DOHH2 (cell line): ENCODE measurements at regions not wholly inside any gene's neighbourhood (a gene's known extent, or its start where the extent isn't known, plus 50 kb on each side); places are given as distances from the start of the nearest gene placed in this dataset.

ENCODE experiments used
- H3F3A ChIP-seq: fragments of 200-600 bp; sonication (generic), shearing (Covaris generic); 2 replicates; pipeline ENCODE4 v1.6.0; 2016; ENCODE audit warnings: antibody characterized with exemption, mild to moderate bottlenecking; ENCODE audit not compliant: control insufficient read depth, insufficient read depth
- H3K27ac ChIP-seq: fragments of 200-600 bp; sonication (generic); 2 replicates; pipeline ENCODE4 v1.5.1; 2014; ENCODE audit warnings: low read depth, mild to moderate bottlenecking, low read length, moderate library complexity
- H3K27me3 ChIP-seq: fragments of 200-600 bp; sonication (generic); 2 replicates; pipeline ENCODE4 v1.6.1; 2014; ENCODE audit warnings: mild to moderate bottlenecking, low read length, mixed read lengths; ENCODE audit not compliant: control insufficient read depth
- H3K36me3 ChIP-seq: fragments of 200-600 bp; sonication (generic); 2 replicates; pipeline ENCODE4 v1.6.1; 2014; ENCODE audit warnings: mild to moderate bottlenecking, low read length, moderate library complexity, mixed read lengths; ENCODE audit not compliant: control insufficient read depth
- H3K4me1 ChIP-seq: fragments of 200-600 bp; sonication (generic); 2 replicates; pipeline ENCODE4 v1.6.1; 2014; ENCODE audit warnings: mild to moderate bottlenecking, low read length, mixed read lengths; ENCODE audit not compliant: control insufficient read depth
- H3K4me2 ChIP-seq: fragments of 200-600 bp; sonication (generic); 2 replicates; pipeline ENCODE4 v1.6.0; 2014; ENCODE audit warnings: mild to moderate bottlenecking, low read length, moderate library complexity
- H3K4me3 ChIP-seq: fragments of 200-600 bp; sonication (generic); 2 replicates; pipeline ENCODE4 v1.5.1; 2014; ENCODE audit warnings: mild to moderate bottlenecking, low read length, mixed read lengths
- H3K79me2 ChIP-seq: fragments of 200-600 bp; sonication (generic); 2 replicates; pipeline ENCODE4 v1.6.1; 2014; ENCODE audit warnings: mild to moderate bottlenecking, low read length, mixed read lengths; ENCODE audit not compliant: control insufficient read depth
- H3K9me2 ChIP-seq: fragments of 200-600 bp; sonication (generic); replicated peaks from 2 replicates; pipeline ENCODE4 v1.6.1; 2014; ENCODE audit warnings: mild to moderate bottlenecking, low read length, mixed read lengths; ENCODE audit not compliant: control insufficient read depth
- H3K9me3 ChIP-seq: fragments of 200-600 bp; sonication (generic); 2 replicates; pipeline ENCODE4 v1.6.1; 2014; ENCODE audit warnings: antibody characterized with exemption, low read length, mixed read lengths; ENCODE audit not compliant: control insufficient read depth, insufficient read depth
- H4K20me1 ChIP-seq: fragments of 200-600 bp; sonication (generic); 2 replicates; pipeline ENCODE4 v1.6.0; 2014; ENCODE audit warnings: low read depth, mild to moderate bottlenecking, antibody characterized with exemption, low read length, moderate library complexity; ENCODE audit not compliant: control insufficient read depth, insufficient read depth
- EZH2phosphoT487 ChIP-seq: fragments of 200-600 bp; sonication (generic); IDR thresholded peaks from 2 replicates; pipeline ENCODE4 v1.6.1; 2017; ENCODE audit warnings: borderline replicate concordance, mild to moderate bottlenecking, antibody characterized with exemption, low read length, moderate library complexity, mixed read lengths
- TF ChIP-seq, protein P1 (sequence below): fragments of 200-600 bp; sonication (generic); IDR thresholded peaks from one replicate; pipeline ENCODE4 v1.5.1; 2014; ENCODE audit warnings: antibody characterized with exemption, mild to moderate bottlenecking, low read depth, low read length; ENCODE audit not compliant: poor library complexity, severe bottlenecking

DNA sequence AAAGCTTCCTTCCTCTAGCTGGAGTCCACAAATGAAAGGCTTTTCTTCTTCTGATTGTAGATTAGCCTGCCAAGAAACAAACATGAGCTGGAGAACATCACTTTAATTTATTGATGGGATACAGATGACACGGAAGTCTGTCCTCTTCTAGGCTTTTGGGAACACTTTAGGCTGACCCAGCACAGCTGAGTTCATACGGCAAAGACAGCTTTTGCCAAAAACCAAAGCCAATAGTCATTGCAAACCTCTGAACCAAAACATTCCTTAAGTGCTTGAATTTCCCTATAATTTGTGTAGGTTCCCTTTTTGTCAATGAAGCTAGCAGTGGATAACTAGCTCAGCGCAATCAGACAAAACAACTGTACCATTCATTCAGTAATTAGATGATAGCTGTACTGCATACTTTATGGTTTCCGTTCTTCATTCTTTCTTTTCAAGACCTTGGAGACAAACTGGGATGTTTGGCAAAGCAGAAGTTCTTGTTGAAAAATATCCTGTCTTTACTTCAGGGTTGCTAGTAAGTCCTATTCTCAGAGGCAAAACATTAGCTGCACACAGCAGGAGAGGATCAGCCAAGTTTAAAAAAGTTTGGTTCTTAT is 95.7 kb upstream of the SPRY2 start:
- Histone ChIP-seq H3K4me1 (no peaks in the 10 kb centered on the region), H3K4me2 (no peak overlapping the region), H3F3A (no peaks in the 10 kb centered on the region), H3K36me3 (no peaks in the 10 kb centered on the region), H3K9me3 (no peaks in the 10 kb centered on the region), H3K4me3 (no peak overlapping the region), H4K20me1 (no peaks in the 10 kb centered on the region), H3K27me3 (peaks cover 3% of the 10 kb centered on the region; the same call in 1 of the 2 replicates), H3K79me2 (no peaks in the 10 kb centered on the region), H3K27ac (no peak overlapping the region), H3K9me2 (no peaks in the 10 kb centered on the region)
- no peak for TF ChIP-seq EZH2phosphoT487
- TF ChIP-seq, protein P1, sequence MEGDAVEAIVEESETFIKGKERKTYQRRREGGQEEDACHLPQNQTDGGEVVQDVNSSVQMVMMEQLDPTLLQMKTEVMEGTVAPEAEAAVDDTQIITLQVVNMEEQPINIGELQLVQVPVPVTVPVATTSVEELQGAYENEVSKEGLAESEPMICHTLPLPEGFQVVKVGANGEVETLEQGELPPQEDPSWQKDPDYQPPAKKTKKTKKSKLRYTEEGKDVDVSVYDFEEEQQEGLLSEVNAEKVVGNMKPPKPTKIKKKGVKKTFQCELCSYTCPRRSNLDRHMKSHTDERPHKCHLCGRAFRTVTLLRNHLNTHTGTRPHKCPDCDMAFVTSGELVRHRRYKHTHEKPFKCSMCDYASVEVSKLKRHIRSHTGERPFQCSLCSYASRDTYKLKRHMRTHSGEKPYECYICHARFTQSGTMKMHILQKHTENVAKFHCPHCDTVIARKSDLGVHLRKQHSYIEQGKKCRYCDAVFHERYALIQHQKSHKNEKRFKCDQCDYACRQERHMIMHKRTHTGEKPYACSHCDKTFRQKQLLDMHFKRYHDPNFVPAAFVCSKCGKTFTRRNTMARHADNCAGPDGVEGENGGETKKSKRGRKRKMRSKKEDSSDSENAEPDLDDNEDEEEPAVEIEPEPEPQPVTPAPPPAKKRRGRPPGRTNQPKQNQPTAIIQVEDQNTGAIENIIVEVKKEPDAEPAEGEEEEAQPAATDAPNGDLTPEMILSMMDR = no peak

DNA sequence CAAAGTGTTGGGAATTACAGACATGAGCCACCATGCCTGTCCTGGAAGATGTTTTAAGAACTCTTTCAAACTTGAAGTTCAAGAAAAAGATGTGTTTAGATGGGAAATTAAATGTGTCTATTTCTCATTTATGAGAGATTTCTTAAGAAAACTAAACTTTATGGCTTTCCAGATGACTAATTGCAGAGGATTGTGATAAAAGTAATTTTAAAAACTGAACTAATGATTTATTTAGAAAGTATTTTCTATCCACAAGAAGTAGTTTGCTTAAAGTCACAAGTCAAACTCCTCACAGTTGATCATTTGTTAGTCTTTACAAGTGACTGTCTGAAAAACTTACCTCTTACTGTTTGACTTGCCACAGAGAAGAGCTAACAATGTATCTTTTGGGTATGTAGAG is 89.6 kb upstream of the SPRY2 start:
- Histone ChIP-seq H3K79me2 (no peaks in the 10 kb centered on the region), H3K9me2 (no peaks in the 10 kb centered on the region), H3K4me1 (no peaks in the 10 kb centered on the region), H3K27ac (no peak overlapping the region), H3K36me3 (no peaks in the 10 kb centered on the region), H3F3A (no peaks in the 10 kb centered on the region), H3K4me3 (no peak overlapping the region), H4K20me1 (no peaks in the 10 kb centered on the region), H3K4me2 (no peak overlapping the region), H3K27me3 (no peaks in the 10 kb centered on the region), H3K9me3 (no peaks in the 10 kb centered on the region)
- TF ChIP-seq EZH2phosphoT487 = no peak
- TF ChIP-seq, protein P1 = no peak

DNA sequence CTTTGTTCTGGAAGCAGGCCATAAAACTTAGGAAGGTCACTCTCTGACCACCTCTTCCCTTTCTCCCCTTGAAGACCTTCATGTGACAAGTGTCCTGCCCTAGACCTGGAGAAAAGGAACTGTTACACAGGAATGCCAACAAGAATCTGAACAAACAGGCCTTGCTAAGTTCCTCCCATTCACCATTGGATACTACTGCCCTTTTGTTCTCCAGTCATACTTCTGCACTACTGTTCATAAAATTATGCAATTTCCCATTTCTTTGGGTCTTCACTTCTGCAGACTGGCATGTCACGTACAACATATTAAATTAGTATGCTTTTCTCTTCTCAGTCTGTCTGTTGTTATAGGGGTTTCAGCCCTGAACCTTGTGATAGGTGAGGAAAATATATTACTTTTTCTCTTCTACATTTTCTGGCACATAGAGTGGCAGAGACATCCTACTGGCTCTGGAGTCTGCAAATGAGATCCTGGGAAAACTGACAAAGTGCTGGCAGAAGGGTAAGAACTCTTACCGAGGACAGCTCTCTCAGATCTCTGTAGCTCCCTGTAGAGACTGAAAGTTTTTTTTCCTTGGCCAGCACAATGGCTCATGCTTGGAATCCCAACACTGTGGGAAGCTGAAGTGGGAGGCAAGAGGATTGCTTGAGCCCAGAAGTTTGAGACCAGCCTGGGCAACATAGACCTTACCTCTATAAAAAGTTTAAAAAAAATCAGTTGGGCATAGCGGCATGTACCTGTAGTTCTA is 87.6 kb upstream of the SPRY2 start:
- Histone ChIP-seq H3K27ac (no peak overlapping the region), H3K79me2 (no peaks in the 10 kb centered on the region), H4K20me1 (no peaks in the 10 kb centered on the region), H3K4me1 (no peaks in the 10 kb centered on the region), H3F3A (no peaks in the 10 kb centered on the region), H3K27me3 (no peaks in the 10 kb centered on the region), H3K4me2 (no peak overlapping the region), H3K36me3 (no peaks in the 10 kb centered on the region), H3K4me3 (no peak overlapping the region), H3K9me2 (no peaks in the 10 kb centered on the region), H3K9me3 (no peaks in the 10 kb centered on the region; the same call in 1 of the 2 replicates)
- TF ChIP-seq, protein P1 = no peak
- TF ChIP-seq EZH2phosphoT487 = no peak
